Fibroblast of pulmonary artery (primary cell): ENCODE measurements at regions not wholly inside any gene's neighbourhood (a gene's known extent, or its start where the extent isn't known, plus 50 kb on each side); places are given as distances from the start of the nearest gene placed in this dataset.
"Not testable (repeated sequence)": the region's sequence is repeated elsewhere in the genome, so short reads cannot be mapped to it uniquely, and the experiment has no call there.

Source experiments
- DNase-seq: peaks from one replicate; pipeline ENCODE4 v3.0.0-alpha.2; 2010; ENCODE audit warnings: low read depth
- H3K4me3 ChIP-seq: replicated peaks from 2 replicates; pipeline ENCODE4 v1.5.1; 2011; ENCODE audit warnings: low read depth, mild to moderate bottlenecking, control low read depth, low read length, moderate library complexity
- TF ChIP-seq, protein P1 (sequence below): IDR thresholded peaks from 2 replicates; pipeline ENCODE4 v1.5.1; 2011; ENCODE audit warnings: mild to moderate bottlenecking, control low read depth, low read length, inconsistent platforms; ENCODE audit errors: missing control alignments

DNA sequence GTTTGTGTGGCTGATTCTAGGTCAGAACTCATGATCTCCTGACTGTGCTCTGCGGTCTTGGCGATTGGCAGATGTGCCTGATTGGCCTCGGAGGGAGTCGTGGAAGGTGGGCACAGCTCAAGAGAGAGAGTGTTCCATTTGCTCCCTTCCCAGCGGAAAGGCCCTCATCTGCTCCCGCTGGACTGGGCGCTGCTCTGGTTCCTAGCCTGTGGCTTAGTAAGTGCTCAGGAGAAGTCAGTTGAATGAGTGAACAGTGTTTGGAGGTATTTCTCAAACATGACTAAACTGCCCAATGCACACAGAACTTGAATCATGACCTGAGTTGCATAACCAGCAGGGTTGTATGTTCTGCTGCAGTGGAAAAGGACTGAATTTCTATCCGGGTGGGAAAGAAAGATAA is 120.2 kb upstream of the PITX1 start:
- TF ChIP-seq, protein P1, sequence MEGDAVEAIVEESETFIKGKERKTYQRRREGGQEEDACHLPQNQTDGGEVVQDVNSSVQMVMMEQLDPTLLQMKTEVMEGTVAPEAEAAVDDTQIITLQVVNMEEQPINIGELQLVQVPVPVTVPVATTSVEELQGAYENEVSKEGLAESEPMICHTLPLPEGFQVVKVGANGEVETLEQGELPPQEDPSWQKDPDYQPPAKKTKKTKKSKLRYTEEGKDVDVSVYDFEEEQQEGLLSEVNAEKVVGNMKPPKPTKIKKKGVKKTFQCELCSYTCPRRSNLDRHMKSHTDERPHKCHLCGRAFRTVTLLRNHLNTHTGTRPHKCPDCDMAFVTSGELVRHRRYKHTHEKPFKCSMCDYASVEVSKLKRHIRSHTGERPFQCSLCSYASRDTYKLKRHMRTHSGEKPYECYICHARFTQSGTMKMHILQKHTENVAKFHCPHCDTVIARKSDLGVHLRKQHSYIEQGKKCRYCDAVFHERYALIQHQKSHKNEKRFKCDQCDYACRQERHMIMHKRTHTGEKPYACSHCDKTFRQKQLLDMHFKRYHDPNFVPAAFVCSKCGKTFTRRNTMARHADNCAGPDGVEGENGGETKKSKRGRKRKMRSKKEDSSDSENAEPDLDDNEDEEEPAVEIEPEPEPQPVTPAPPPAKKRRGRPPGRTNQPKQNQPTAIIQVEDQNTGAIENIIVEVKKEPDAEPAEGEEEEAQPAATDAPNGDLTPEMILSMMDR = no peak
- DNase-seq = no peak
- H3K4me3 ChIP-seq = no peak overlapping the region

DNA sequence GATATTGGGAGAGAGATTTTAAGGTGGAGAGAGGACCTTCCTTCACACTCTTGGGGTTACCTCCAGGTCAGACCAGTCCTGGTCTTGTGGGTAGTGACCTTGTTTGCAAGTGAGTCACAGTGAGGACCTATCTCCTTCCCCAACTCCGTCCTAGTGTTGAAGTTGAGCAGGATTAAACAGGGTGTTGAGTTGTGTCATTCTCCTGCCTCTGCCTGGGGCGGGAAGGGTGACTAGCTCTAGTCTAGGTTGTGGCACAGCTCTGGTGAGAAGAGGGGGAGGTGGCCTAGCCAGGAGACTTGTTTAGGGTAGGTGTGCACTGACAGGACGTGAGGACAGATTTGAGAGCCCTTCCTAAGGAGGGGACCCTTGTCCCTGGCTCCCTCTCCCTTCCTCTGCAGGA is 119.6 kb upstream of the PITX1 start:
- no peak overlapping the region for H3K4me3 ChIP-seq
- no peak for DNase-seq

DNA sequence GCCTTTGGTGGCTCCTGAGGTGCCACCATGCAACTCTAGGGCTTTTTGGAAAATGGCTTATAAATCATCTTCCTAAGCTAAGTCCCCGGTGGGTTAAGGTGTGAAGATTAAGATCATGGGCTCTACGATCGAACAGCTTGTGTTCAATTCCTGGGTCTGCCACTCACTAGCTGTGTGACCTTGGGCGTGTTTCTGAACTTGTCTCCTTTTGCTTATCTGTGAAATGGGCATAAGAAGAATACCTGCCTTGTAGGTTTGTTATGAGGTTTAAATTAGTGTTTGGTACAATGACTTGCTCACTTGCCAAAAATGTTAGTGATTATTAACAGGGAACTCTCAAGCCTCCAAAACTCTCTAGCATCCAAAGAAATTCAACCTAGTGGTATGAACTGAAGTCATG is 119.2 kb upstream of the PITX1 start:
- DNase-seq = no peak
- TF ChIP-seq, protein P1 = no peak
- no peak overlapping the region for H3K4me3 ChIP-seq

More for the DNA sequence above, 119.6 kb upstream of the PITX1 start:
- TF ChIP-seq, protein P1 = no peak

- DNase-seq, H3K4me3 ChIP-seq: not testable (repeated sequence)
These were observed 117.6 kb upstream of the PITX1 start for GRCh38 chr5:135151660-135152059.

- TF ChIP-seq, protein P1 = no peak
These were observed 117.2 kb upstream of the PITX1 start for GRCh38 chr5:135151256-135151655.

GRCh38 chr5:135150767-135151166 is 116.7 kb upstream of the PITX1 start:
- DNase-seq = no peak
- TF ChIP-seq, protein P1 = no peak
- no peak overlapping the region for H3K4me3 ChIP-seq

More at GRCh38 chr5:135151256-135151655, 117.2 kb upstream of the PITX1 start:
- no peak for DNase-seq
- no peak overlapping the region for H3K4me3 ChIP-seq

GRCh38 chr5:135149956-135150723 is 116.1 kb upstream of the PITX1 start:
- no peak for DNase-seq
- TF ChIP-seq, protein P1 = no peak
- no peak overlapping the region for H3K4me3 ChIP-seq
